PC-3 (cell line): ENCODE measurements at regions not wholly inside any gene's neighbourhood (a gene's known extent, or its start where the extent isn't known, plus 50 kb on each side); places are given as distances from the start of the nearest gene placed in this dataset.

Experiments
- EZH2 ChIP-seq: fragments of 300-600 bp; sonication (generic); IDR thresholded peaks from one replicate; pipeline ENCODE4 v1.6.1; 2017; ENCODE audit warnings: antibody characterized with exemption, mild to moderate bottlenecking, low read length; ENCODE audit not compliant: unreplicated experiment
- EZH2phosphoT487 ChIP-seq: fragments of 300-600 bp; sonication (generic); IDR thresholded peaks from 2 replicates; pipeline ENCODE4 v1.6.1; 2018; ENCODE audit warnings: mild to moderate bottlenecking, antibody characterized with exemption, low read length, borderline replicate concordance
- TF ChIP-seq, protein P1 (sequence below): fragments of 300-600 bp; sonication (generic); conservative IDR thresholded peaks from 2 replicates; pipeline ENCODE4 v1.5.1; 2017; ENCODE audit warnings: antibody characterized with exemption, low read depth, mild to moderate bottlenecking, low read length

DNA sequence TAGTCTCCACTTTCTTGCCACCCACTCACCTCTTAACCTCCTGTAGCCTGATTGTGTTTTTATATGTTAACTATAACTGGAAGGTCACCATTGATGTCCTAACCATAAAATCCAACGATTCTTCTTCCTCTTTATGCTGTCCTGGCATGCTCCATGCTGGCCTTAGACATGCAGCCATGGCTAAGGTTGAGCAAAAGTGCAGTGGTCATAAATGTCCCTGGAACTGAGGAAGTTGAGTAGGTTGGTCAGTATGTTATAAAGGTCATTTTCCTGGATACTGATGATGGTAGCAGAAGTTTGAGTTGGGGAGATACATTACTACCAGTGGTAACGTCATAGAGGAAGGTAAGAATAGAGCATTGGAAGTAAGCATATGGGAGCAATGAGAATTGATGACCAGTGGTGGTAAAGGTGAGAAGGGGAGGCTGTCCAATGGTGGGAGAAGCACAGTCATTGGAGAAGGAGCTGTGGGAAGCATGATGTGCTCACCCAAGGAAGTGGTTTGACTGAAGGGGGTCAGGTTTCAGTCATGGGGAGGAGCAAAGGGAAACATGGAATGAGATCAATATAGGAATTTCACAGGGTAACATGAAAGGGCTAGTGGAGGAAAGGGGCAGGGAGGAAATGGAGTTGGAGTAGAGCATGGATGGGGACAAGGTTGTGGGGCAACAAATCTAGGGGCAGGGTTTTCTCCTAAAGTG, 240.8 kb downstream of the DACT1 start:
- TF ChIP-seq, protein P1, sequence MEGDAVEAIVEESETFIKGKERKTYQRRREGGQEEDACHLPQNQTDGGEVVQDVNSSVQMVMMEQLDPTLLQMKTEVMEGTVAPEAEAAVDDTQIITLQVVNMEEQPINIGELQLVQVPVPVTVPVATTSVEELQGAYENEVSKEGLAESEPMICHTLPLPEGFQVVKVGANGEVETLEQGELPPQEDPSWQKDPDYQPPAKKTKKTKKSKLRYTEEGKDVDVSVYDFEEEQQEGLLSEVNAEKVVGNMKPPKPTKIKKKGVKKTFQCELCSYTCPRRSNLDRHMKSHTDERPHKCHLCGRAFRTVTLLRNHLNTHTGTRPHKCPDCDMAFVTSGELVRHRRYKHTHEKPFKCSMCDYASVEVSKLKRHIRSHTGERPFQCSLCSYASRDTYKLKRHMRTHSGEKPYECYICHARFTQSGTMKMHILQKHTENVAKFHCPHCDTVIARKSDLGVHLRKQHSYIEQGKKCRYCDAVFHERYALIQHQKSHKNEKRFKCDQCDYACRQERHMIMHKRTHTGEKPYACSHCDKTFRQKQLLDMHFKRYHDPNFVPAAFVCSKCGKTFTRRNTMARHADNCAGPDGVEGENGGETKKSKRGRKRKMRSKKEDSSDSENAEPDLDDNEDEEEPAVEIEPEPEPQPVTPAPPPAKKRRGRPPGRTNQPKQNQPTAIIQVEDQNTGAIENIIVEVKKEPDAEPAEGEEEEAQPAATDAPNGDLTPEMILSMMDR, result no peak
- no peak for TF ChIP-seq EZH2
- TF ChIP-seq EZH2phosphoT487, result no peak
